A673 (cell line): ENCODE measurements at regions not wholly inside any gene's neighbourhood (a gene's known extent, or its start where the extent isn't known, plus 50 kb on each side); places are given as distances from the start of the nearest gene placed in this dataset.

Experiments
- EZH2 ChIP-seq: fragments of 200-600 bp; sonication (generic); IDR thresholded peaks from 2 replicates; pipeline ENCODE4 v1.6.1; 2017; ENCODE audit warnings: borderline replicate concordance, low read depth, mild to moderate bottlenecking, mixed read lengths, antibody characterized with exemption, low read length; ENCODE audit not compliant: poor library complexity, severe bottlenecking
- TF ChIP-seq, protein P1 (sequence below): fragments of 300-800, 200-600 bp; sonication (generic); conservative IDR thresholded peaks from 2 replicates; pipeline ENCODE4 v1.5.1; 2017; ENCODE audit warnings: low read depth, mild to moderate bottlenecking, antibody characterized with exemption, low read length, moderate library complexity, mixed read lengths

DNA sequence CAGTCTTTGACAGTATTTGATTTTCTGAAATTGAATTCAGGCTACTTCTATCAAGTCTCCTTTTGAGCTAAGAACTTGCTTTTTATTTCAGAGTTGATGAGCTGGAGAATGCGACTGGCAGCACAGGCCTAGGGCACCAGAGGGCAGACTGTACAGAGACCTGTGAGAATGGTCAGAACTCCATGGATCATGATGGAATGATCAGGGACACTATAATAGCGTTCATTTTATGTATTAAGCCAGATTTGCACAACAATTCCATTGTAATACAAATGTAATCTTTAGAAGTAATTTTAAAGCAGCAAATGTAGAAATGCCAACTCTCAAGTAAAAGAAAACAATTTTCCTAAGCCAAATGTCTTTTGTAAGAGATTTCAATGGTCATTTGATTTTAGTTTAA is 902.4 kb downstream of the NR2F1-AS1 start:
- TF ChIP-seq, protein P1, sequence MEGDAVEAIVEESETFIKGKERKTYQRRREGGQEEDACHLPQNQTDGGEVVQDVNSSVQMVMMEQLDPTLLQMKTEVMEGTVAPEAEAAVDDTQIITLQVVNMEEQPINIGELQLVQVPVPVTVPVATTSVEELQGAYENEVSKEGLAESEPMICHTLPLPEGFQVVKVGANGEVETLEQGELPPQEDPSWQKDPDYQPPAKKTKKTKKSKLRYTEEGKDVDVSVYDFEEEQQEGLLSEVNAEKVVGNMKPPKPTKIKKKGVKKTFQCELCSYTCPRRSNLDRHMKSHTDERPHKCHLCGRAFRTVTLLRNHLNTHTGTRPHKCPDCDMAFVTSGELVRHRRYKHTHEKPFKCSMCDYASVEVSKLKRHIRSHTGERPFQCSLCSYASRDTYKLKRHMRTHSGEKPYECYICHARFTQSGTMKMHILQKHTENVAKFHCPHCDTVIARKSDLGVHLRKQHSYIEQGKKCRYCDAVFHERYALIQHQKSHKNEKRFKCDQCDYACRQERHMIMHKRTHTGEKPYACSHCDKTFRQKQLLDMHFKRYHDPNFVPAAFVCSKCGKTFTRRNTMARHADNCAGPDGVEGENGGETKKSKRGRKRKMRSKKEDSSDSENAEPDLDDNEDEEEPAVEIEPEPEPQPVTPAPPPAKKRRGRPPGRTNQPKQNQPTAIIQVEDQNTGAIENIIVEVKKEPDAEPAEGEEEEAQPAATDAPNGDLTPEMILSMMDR = no peak
- TF ChIP-seq EZH2 = no peak
